ENCODE measurements at regions not wholly inside any gene's neighbourhood (a gene's known extent, or its start where the extent isn't known, plus 50 kb on each side); places are given as distances from the start of the nearest gene placed in this dataset.
"Not testable (repeated sequence)": the region's sequence is repeated elsewhere in the genome, so short reads cannot be mapped to it uniquely, and the experiment has no call there.

- no peak for DNase-seq (ENCODE audit: low read depth)
Observed at GRCh38 chr2:395886-396285, 108.0 kb upstream of the ALKAL2 start.

GRCh38 chr2:393711-394696, 106.1 kb upstream of the ALKAL2 start:
- DNase-seq (ENCODE audit: low read depth): peak; percentile 35

GRCh38 chr2:392926-393280, 105.0 kb upstream of the ALKAL2 start:
- no peak for DNase-seq (ENCODE audit: low read depth)

- DNase-seq (ENCODE audit: low read depth): no peak
Observed at GRCh38 chr2:392181-392925, 104.5 kb upstream of the ALKAL2 start.

GRCh38 chr2:391696-392095, 103.8 kb upstream of the ALKAL2 start:
- no peak for DNase-seq (ENCODE audit: low read depth)

- DNase-seq (ENCODE audit: low read depth): no peak
Observed at GRCh38 chr2:390959-391358, 103.1 kb upstream of the ALKAL2 start.

GRCh38 chr2:389985-390384, 102.1 kb upstream of the ALKAL2 start:
- not testable (repeated sequence) for DNase-seq (ENCODE audit: low read depth)

GRCh38 chr2:388752-389151, 100.9 kb upstream of the ALKAL2 start:
- not testable (repeated sequence) for DNase-seq (ENCODE audit: low read depth)

- DNase-seq (ENCODE audit: low read depth): no peak
Observed at GRCh38 chr2:387980-388421, 100.1 kb upstream of the ALKAL2 start.

GRCh38 chr2:386406-387103, 98.7 kb upstream of the ALKAL2 start:
- no peak for DNase-seq (ENCODE audit: low read depth)

GRCh38 chr2:385785-386184, 97.9 kb upstream of the ALKAL2 start:
- no peak for DNase-seq (ENCODE audit: low read depth)

- DNase-seq (ENCODE audit: low read depth): no peak
Observed at GRCh38 chr2:385061-385460, 97.2 kb upstream of the ALKAL2 start.

GRCh38 chr2:383888-384287, 96.0 kb upstream of the ALKAL2 start:
- no peak for DNase-seq (ENCODE audit: low read depth)

- no peak for DNase-seq (ENCODE audit: low read depth)
Observed at GRCh38 chr2:383178-383577, 95.3 kb upstream of the ALKAL2 start.

GRCh38 chr2:382728-383022, 94.8 kb upstream of the ALKAL2 start:
- DNase-seq (ENCODE audit: low read depth): no peak

GRCh38 chr2:381941-382727, 94.2 kb upstream of the ALKAL2 start:
- no peak for DNase-seq (ENCODE audit: low read depth)

GRCh38 chr2:381181-381580, 93.3 kb upstream of the ALKAL2 start:
- no peak for DNase-seq (ENCODE audit: low read depth)

GRCh38 chr2:380772-381171, 92.9 kb upstream of the ALKAL2 start:
- no peak for DNase-seq (ENCODE audit: low read depth)

- no peak for DNase-seq (ENCODE audit: low read depth)
Observed at GRCh38 chr2:380221-380620, 92.3 kb upstream of the ALKAL2 start.

- DNase-seq (ENCODE audit: low read depth): no peak
Observed at GRCh38 chr2:379778-380177, 91.9 kb upstream of the ALKAL2 start.

- DNase-seq (ENCODE audit: low read depth): no peak
Observed at GRCh38 chr2:378364-378763, 90.5 kb upstream of the ALKAL2 start.

- DNase-seq (ENCODE audit: low read depth): no peak
Observed at GRCh38 chr2:377414-377813, 89.5 kb upstream of the ALKAL2 start.
